ENCODE measurements at regions not wholly inside any gene's neighbourhood (a gene's known extent, or its start where the extent isn't known, plus 50 kb on each side); places are given as distances from the start of the nearest gene placed in this dataset.

DNA sequence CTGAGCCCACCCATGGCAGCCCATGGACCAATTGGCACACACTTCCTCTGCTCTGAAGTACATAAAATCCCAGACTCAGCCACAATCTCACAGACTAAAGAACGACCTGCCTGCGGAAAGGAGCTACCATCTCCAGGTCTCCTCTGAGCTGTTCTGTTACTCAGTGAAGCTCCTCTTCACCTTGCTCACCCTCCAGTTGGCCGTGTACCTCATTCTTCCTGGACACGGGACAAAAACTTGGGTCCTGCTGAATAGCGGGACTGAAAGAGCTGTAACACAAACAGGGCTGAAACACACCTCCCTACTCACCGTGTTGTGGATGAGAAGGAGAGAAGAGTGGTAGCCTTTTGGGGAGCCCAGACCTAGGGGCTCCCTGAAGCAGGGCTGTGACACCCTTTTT is 128.7 kb downstream of the GAS1 start (continued):
- TF ChIP-seq, protein P1, sequence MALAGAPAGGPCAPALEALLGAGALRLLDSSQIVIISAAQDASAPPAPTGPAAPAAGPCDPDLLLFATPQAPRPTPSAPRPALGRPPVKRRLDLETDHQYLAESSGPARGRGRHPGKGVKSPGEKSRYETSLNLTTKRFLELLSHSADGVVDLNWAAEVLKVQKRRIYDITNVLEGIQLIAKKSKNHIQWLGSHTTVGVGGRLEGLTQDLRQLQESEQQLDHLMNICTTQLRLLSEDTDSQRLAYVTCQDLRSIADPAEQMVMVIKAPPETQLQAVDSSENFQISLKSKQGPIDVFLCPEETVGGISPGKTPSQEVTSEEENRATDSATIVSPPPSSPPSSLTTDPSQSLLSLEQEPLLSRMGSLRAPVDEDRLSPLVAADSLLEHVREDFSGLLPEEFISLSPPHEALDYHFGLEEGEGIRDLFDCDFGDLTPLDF (CRISPR knock-in tag; IDR thresholded peaks at IDR 0.05): no peak

DNA sequence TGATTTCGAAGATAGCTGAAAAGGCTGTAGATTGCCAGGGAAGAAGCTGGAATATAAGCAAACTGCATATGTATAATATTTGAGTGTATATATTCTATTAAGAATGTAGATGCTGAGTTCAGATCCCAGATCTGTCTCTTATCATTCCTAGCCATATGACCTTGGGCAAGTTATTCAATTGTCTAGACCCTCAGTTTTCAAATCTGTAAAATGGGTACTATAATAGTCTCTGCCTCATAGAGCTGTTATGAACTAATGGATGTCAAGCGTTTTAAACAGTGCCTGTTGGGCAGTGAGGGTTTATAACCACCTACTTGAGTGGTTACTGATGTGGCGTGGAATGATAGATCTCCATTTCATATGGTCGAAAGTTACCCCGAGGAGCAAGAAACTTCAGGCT is 130.4 kb downstream of the GAS1 start:
- no peaks in the 10 kb centered on the region for H3K27me3 ChIP-seq (ENCODE audit: control insufficient read depth in 2 of 2, insufficient read depth in 2 of 2, low read length in 2 of 2)
- H3K79me2 ChIP-seq (ENCODE audit: control insufficient read depth, insufficient read depth, low read length): no peaks in the 10 kb centered on the region
- no peaks in the 10 kb centered on the region for H3K9me3 ChIP-seq (replicated peaks; ENCODE audit: control insufficient read depth, insufficient read depth, low read depth, low read length)
- TF ChIP-seq RBM25 (IDR thresholded peaks at IDR 0.05; ENCODE audit: low read depth, low read length, severe bottlenecking): peak; percentile 65
- no peak for TF ChIP-seq ZNF282 (CRISPR knock-in tag; IDR thresholded peaks at IDR 0.05)
- no peak for TF ChIP-seq ZNF584 (CRISPR knock-in tag; IDR thresholded peaks at IDR 0.05; ENCODE audit: low read depth)
- no peak for FAIRE-seq
- no peak for DNase-seq (ENCODE audit: extremely low read depth in 1 of 4, low spot score in 3 of 4)
- H3K4me1 ChIP-seq (replicated peaks in 1 of 2; ENCODE audit: control insufficient read depth in 2 of 2, insufficient read depth in 2 of 2, low read length in 2 of 2): no peaks in the 10 kb centered on the region
- no peak overlapping the region for H3K9ac ChIP-seq (ENCODE audit: insufficient read depth in 1 of 2, low read depth in 2 of 2, low read length in 2 of 2)
- no peak for ATAC-seq
- H3K4me2 ChIP-seq (ENCODE audit: insufficient read depth, low read length): no peak overlapping the region
- ChIA-PET CTCF (ENCODE audit: low intra/inter-chr PET ratio) (no interaction called here), POLR2A (no interaction called here)
- H2AFZ ChIP-seq (ENCODE audit: low read depth, low read length): no peak overlapping the region
- no peak overlapping the region for H3K4me3 ChIP-seq
- WGBS (ENCODE audit: insufficient coverage, low coverage, missing lambda C conversion rate): 0% methylated on average over 5 of the region's 5 CpGs
- intact Hi-C loops (cut with micrococcal nuclease) (no loop called here), in situ Hi-C loops (cut with MboI) (no loop called here)
- BruUV-seq (replicated peaks): no TSS peak
- no peaks in the 10 kb centered on the region for H4K20me1 ChIP-seq (replicated peaks; ENCODE audit: control insufficient read depth, insufficient read depth, low read length)
- no peaks in the 10 kb centered on the region for H3K36me3 ChIP-seq (ENCODE audit: control insufficient read depth, insufficient read depth, low read length)
- no peaks in the 10 kb centered on the region for H3K9me1 ChIP-seq (ENCODE audit: control insufficient read depth, insufficient read depth, low read length)
- no peak overlapping the region for H3K27ac ChIP-seq (ENCODE audit: extremely low read depth, low read depth, low read length)

Data from K562 (cell line).